ENCODE measurements at regions not wholly inside any gene's neighbourhood (a gene's known extent, or its start where the extent isn't known, plus 50 kb on each side); places are given as distances from the start of the nearest gene placed in this dataset.

GRCh38 chr6:94456266-94456665 is 1036.9 kb upstream of the EPHA7 start:
- FAIRE-seq (no peak), DNase-seq (ENCODE audit: low read depth, low spot score) (no peak)
- H3K4me2 ChIP-seq (ENCODE audit: insufficient read depth, low read length): no peak overlapping the region
- no peak for TF ChIP-seq MYC (IDR thresholded peaks at IDR 0.05; ENCODE audit: low read depth, low read length)
- TF ChIP-seq EZH2 (IDR thresholded peaks at IDR 0.05; ENCODE audit: borderline replicate concordance, low read depth, low read length, severe bottlenecking): no peak
- TF ChIP-seq JUN (IDR thresholded peaks at IDR 0.05; ENCODE audit: borderline replicate concordance, insufficient read depth, insufficient read length, low read depth): no peak
- TF ChIP-seq FOS (IDR thresholded peaks at IDR 0.05; ENCODE audit: borderline replicate concordance, insufficient read depth, low read length): no peak
- H3K9me1 ChIP-seq (replicated peaks; ENCODE audit: control insufficient read depth, extremely low read depth, insufficient read depth, low read length): no peaks in the 10 kb centered on the region
- H3K27me3 ChIP-seq (ENCODE audit: control insufficient read depth in 2 of 2, insufficient read depth in 2 of 2, low read length in 2 of 2): no peaks in the 10 kb centered on the region
- POLR2A ChIA-PET: no interaction called here
- no peak overlapping the region for H3K27ac ChIP-seq (ENCODE audit: insufficient read depth, low read depth, low read length)
- no peaks in the 10 kb centered on the region for H3K4me1 ChIP-seq (ENCODE audit: control insufficient read depth, extremely low read depth, insufficient read depth, low read length)
- CTCF ChIA-PET: no interaction called here
- dilution Hi-C loops (cut with MboI; ENCODE audit: extremely low pct_ligation_motif_present, low sequenced_read_pairs): no loop called here
- no peaks in the 10 kb centered on the region for H3K36me3 ChIP-seq (ENCODE audit: control insufficient read depth in 2 of 2, extremely low read depth in 1 of 2, insufficient read depth in 2 of 2, low read length in 2 of 2)
- no TSS peak for BruUV-seq (replicated peaks)
- H2AFZ ChIP-seq (ENCODE audit: low read depth, low read length): no peak overlapping the region
- no peaks in the 10 kb centered on the region for H3K79me2 ChIP-seq (ENCODE audit: control insufficient read depth, insufficient read depth, low read length)
- H3K9ac ChIP-seq (replicated peaks; ENCODE audit: extremely low read depth, insufficient read depth, low read length): no peak overlapping the region
- H4K20me1 ChIP-seq (replicated peaks; ENCODE audit: control insufficient read depth, extremely low read depth, insufficient read depth, low read length): no peaks in the 10 kb centered on the region
- no peaks in the 10 kb centered on the region for H3K9me3 ChIP-seq (replicated peaks; ENCODE audit: control insufficient read depth, insufficient read depth, low read length)
- no peak overlapping the region for H3K4me3 ChIP-seq (replicated peaks in 1 of 3; ENCODE audit: insufficient read depth in 1 of 3, low read depth in 1 of 3, low read length in 3 of 3)
- intact Hi-C loops (cut with micrococcal nuclease): no loop called here

DNA sequence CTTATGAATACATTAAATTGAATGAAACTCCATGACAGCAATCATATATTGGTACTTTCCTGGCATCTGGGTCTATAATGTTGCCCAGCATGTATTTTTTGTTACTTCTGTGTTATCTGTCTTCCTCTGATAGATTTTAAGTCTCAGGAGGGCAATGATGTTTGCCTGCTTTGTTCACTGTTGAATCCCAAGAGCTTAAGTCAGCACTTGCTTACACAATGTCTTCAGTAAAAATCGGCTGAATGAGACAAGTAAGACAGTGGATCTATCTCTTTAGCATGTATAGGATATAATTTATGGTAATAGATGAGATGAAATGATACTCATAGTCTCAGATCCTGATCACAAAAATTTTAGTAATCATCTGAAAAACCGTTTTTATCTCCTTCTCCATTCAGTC is 1034.9 kb upstream of the EPHA7 start:
- H3K4me3 ChIP-seq (replicated peaks in 1 of 3; ENCODE audit: insufficient read depth in 1 of 3, low read depth in 1 of 3, low read length in 3 of 3): no peak overlapping the region
- TF ChIP-seq MAX (IDR thresholded peaks at IDR 0.05; ENCODE audit: insufficient read depth, insufficient read length): no peak
- no peak for TF ChIP-seq CTCF (IDR thresholded peaks at IDR 0.05; ENCODE audit: extremely low read depth in 1 of 2, insufficient read depth in 1 of 2, low read depth in 1 of 2, low read length in 2 of 2)
- no peak for TF ChIP-seq GATA2 (IDR thresholded peaks at IDR 0.05; ENCODE audit: insufficient read depth, insufficient read length, low read depth, low read length)
- no peak for TF ChIP-seq MYC (IDR thresholded peaks at IDR 0.05; ENCODE audit: low read depth, low read length)
- TF ChIP-seq EZH2 (IDR thresholded peaks at IDR 0.05; ENCODE audit: borderline replicate concordance, low read depth, low read length, severe bottlenecking): no peak
- no peak for TF ChIP-seq FOS (IDR thresholded peaks at IDR 0.05; ENCODE audit: borderline replicate concordance, insufficient read depth, low read length)
- no peak for TF ChIP-seq POLR2AphosphoS5 (IDR thresholded peaks at IDR 0.05; ENCODE audit: insufficient read depth, low read depth, low read length)
- TF ChIP-seq POLR2A (IDR thresholded peaks at IDR 0.05; ENCODE audit: low read depth, low read length): no peak
- TF ChIP-seq JUN (IDR thresholded peaks at IDR 0.05; ENCODE audit: borderline replicate concordance, insufficient read depth, insufficient read length, low read depth): no peak
- H3K36me3 ChIP-seq (ENCODE audit: control insufficient read depth in 2 of 2, extremely low read depth in 1 of 2, insufficient read depth in 2 of 2, low read length in 2 of 2): no peaks in the 10 kb centered on the region
- no peaks in the 10 kb centered on the region for H3K27me3 ChIP-seq (ENCODE audit: control insufficient read depth in 2 of 2, insufficient read depth in 2 of 2, low read length in 2 of 2)
- H3K4me1 ChIP-seq (ENCODE audit: control insufficient read depth, extremely low read depth, insufficient read depth, low read length): no peaks in the 10 kb centered on the region
- POLR2A ChIA-PET: no interaction called here
- CTCF ChIA-PET: no interaction called here
- no peak overlapping the region for H2AFZ ChIP-seq (ENCODE audit: low read depth, low read length)
- no peaks in the 10 kb centered on the region for H4K20me1 ChIP-seq (replicated peaks; ENCODE audit: control insufficient read depth, extremely low read depth, insufficient read depth, low read length)
- H3K9me3 ChIP-seq (replicated peaks; ENCODE audit: control insufficient read depth, insufficient read depth, low read length): no peaks in the 10 kb centered on the region
- H3K27ac ChIP-seq (ENCODE audit: insufficient read depth, low read depth, low read length): no peak overlapping the region
- H3K9ac ChIP-seq (replicated peaks; ENCODE audit: extremely low read depth, insufficient read depth, low read length): no peak overlapping the region
- intact Hi-C loops (cut with micrococcal nuclease): no loop called here
- DNase-seq (ENCODE audit: low read depth, low spot score) (no peak), FAIRE-seq (no peak)
- H3K4me2 ChIP-seq (ENCODE audit: insufficient read depth, low read length): no peak overlapping the region
- no TSS peak for BruUV-seq (replicated peaks)
- no peaks in the 10 kb centered on the region for H3K79me2 ChIP-seq (ENCODE audit: control insufficient read depth, insufficient read depth, low read length)
- no peaks in the 10 kb centered on the region for H3K9me1 ChIP-seq (replicated peaks; ENCODE audit: control insufficient read depth, extremely low read depth, insufficient read depth, low read length)
- dilution Hi-C loops (cut with MboI; ENCODE audit: extremely low pct_ligation_motif_present, low sequenced_read_pairs): no loop called here
